ENCODE measurements at regions not wholly inside any gene's neighbourhood (a gene's known extent, or its start where the extent isn't known, plus 50 kb on each side); places are given as distances from the start of the nearest gene placed in this dataset.

DNA sequence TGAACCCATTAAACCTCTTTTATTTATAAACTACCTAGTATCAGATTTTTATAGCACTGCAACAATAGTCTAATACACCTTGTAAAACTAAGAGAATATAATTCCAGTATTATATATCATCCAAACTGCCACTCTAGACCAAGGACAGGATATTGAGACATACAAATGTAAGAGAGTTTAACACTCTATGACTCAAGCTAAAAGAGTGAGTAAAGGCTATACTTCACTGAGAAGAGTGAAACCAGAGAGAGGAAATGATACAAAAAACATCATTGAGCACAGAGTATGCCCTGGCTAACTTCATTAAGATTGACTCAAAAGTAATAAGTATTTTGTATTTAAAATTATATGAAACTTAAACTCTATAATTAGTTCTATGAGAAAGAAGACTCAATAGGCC, 1951.9 kb upstream of the SEL1L start:
- H3K36me3 ChIP-seq: no peaks in the 10 kb centered on the region
- TF ChIP-seq, protein P1, sequence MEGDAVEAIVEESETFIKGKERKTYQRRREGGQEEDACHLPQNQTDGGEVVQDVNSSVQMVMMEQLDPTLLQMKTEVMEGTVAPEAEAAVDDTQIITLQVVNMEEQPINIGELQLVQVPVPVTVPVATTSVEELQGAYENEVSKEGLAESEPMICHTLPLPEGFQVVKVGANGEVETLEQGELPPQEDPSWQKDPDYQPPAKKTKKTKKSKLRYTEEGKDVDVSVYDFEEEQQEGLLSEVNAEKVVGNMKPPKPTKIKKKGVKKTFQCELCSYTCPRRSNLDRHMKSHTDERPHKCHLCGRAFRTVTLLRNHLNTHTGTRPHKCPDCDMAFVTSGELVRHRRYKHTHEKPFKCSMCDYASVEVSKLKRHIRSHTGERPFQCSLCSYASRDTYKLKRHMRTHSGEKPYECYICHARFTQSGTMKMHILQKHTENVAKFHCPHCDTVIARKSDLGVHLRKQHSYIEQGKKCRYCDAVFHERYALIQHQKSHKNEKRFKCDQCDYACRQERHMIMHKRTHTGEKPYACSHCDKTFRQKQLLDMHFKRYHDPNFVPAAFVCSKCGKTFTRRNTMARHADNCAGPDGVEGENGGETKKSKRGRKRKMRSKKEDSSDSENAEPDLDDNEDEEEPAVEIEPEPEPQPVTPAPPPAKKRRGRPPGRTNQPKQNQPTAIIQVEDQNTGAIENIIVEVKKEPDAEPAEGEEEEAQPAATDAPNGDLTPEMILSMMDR (IDR thresholded peaks at IDR 0.05): no peak
- no peaks in the 10 kb centered on the region for H3K9me3 ChIP-seq
- no peaks in the 10 kb centered on the region for H3K4me1 ChIP-seq
- H3K27me3 ChIP-seq (ENCODE audit: low read depth): no peaks in the 10 kb centered on the region
- H3K27ac ChIP-seq: no peak overlapping the region
- no peak overlapping the region for H3K4me3 ChIP-seq
- no peak for ATAC-seq
- intact Hi-C loops (cut with DNase I): no loop called here
- no peak for DNase-seq

DNA sequence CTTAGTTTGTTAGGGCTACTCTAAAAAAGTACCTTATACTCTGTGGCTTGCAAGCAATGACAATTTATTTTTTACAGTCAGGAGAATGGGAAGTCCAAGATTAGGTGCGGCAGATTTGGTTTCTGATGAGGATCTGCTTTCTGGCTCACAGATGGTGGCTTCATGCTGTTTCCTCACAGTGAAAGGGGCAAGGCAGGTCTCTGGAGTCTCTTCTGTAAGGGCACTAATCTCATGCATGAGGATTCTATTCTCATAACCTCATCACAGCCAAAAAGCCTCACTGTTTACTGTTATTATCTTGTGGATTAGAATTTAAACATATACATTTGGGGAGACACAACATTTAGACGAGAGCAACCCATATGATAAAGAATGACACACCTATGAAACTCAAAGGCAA, 1957.4 kb upstream of the SEL1L start:
- DNase-seq (no peak), ATAC-seq (no peak)

DNA sequence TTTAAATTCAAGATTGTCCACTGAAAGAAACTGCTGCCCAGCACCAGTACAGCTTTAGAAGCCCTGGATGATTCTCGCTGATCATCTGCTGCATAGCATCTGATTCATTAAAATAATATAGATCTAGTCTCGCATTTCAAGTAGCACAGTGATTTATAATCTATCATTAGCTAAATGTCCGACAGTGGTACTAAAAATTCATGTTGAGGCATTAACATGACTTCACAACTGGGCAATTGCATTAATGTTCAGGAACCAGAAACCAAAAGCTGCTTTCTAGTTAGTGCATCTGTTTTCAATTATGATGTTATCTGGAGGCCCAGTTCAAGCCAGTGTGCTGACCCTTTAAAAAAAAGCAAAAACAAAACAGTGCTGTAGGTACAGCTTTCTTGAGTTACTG, 1987.2 kb upstream of the SEL1L start:
- H3K9me3 ChIP-seq: no peaks in the 10 kb centered on the region
- ATAC-seq (no peak), DNase-seq (no peak)
- no peaks in the 10 kb centered on the region for H3K27me3 ChIP-seq (ENCODE audit: low read depth)
- H3K27ac ChIP-seq: no peak overlapping the region
- no peaks in the 10 kb centered on the region for H3K4me1 ChIP-seq
- TF ChIP-seq, protein P1 (IDR thresholded peaks at IDR 0.05): no peak
- intact Hi-C loops (cut with DNase I): no loop called here
- H3K4me3 ChIP-seq: no peak overlapping the region
- H3K36me3 ChIP-seq: no peaks in the 10 kb centered on the region

More for the DNA sequence above, 1957.4 kb upstream of the SEL1L start:
- Histone ChIP-seq H3K9me3 (no peaks in the 10 kb centered on the region), H3K4me1 (no peaks in the 10 kb centered on the region), H3K27me3 (ENCODE audit: low read depth) (no peaks in the 10 kb centered on the region), H3K36me3 (no peaks in the 10 kb centered on the region), H3K4me3 (no peak overlapping the region), H3K27ac (no peak overlapping the region)
- intact Hi-C loops (cut with DNase I): no loop called here
- TF ChIP-seq, protein P1 (IDR thresholded peaks at IDR 0.05): no peak

DNA sequence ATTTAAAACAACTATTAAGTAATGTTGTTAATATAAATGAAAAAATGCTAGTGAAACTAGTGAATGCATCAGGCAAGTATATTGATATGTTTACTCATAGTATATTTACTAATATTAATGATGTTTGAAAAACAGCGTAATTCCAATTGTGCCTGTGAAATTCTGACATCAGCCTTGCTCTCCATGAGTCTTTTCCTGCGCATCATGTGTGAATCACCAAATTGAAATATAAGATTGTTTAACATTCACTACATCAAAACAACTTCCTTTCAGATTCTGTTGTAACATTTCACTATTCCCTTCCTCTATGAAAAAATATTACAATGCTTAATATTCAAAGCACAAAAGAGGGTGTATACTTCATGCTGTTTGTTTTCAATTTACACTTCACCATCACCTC, 1995.9 kb upstream of the SEL1L start:
- ATAC-seq: no peak

DNA sequence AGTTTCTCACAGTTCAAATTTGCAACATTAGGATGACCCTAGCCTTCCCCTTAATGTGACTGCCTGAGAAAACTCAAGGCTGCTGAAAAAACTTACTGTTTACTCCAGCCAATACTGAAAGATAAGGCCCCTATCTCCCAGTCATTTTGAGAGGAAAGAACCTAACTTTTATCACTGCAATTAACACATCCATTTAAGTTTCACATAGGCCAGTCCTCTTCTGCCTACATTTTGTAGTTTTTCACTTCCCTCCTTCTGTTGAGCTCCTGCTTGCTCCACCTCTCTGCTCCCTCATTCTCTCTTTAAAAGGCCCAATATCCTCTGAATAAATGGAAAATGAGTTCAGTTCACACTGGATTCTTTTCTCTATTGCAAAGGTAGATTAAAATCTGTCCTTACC, 1996.2 kb upstream of the FLRT2 start:
- H3K27ac ChIP-seq: no peak overlapping the region
- no peaks in the 10 kb centered on the region for H3K27me3 ChIP-seq (ENCODE audit: low read depth)
- ATAC-seq (no peak), DNase-seq (no peak)
- intact Hi-C loops (cut with DNase I): no loop called here
- TF ChIP-seq, protein P1 (IDR thresholded peaks at IDR 0.05): no peak
- no peaks in the 10 kb centered on the region for H3K9me3 ChIP-seq
- no peaks in the 10 kb centered on the region for H3K36me3 ChIP-seq
- H3K4me1 ChIP-seq: no peaks in the 10 kb centered on the region
- no peak overlapping the region for H3K4me3 ChIP-seq

More for the DNA sequence above, 1995.9 kb upstream of the SEL1L start:
- H3K27ac ChIP-seq: no peak overlapping the region
- DNase-seq: no peak
- intact Hi-C loops (cut with DNase I): no loop called here
- H3K36me3 ChIP-seq: no peaks in the 10 kb centered on the region
- H3K9me3 ChIP-seq: no peaks in the 10 kb centered on the region
- TF ChIP-seq, protein P1 (IDR thresholded peaks at IDR 0.05): no peak
- no peaks in the 10 kb centered on the region for H3K4me1 ChIP-seq
- H3K4me3 ChIP-seq: no peak overlapping the region
- no peaks in the 10 kb centered on the region for H3K27me3 ChIP-seq (ENCODE audit: low read depth)

DNA sequence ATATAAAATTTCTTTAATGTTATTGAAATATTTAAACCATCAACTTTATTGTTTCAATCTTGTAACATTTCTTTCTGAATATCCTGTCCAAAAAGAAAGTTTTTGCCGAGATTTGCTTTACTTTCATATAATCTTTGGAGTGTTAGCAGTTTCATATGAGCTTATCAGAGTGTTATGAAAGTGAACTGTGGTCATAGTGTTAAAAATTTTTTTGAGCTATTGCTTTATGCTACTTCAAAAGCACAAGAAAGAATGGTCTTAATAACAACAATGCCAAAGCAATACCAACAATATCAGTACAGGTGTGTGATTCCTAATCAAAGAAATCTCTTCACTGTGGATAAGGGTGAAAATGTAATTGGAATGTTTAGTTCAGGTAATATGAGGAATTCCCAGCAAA, 1994.9 kb upstream of the FLRT2 start:
- ATAC-seq: no peak
- Histone ChIP-seq H3K4me3 (no peak overlapping the region), H3K27me3 (ENCODE audit: low read depth) (no peaks in the 10 kb centered on the region), H3K9me3 (no peaks in the 10 kb centered on the region), H3K4me1 (no peaks in the 10 kb centered on the region), H3K27ac (no peak overlapping the region), H3K36me3 (no peaks in the 10 kb centered on the region)
- TF ChIP-seq, protein P1 (IDR thresholded peaks at IDR 0.05): no peak
- intact Hi-C loops (cut with DNase I): no loop called here
- no peak for DNase-seq
